GM18907 (cell line): ENCODE measurements at regions not wholly inside any gene's neighbourhood (a gene's known extent, or its start where the extent isn't known, plus 50 kb on each side); places are given as distances from the start of the nearest gene placed in this dataset.

Experiments used
- ATAC-seq: cut with Tn5 transposase; IDR thresholded peaks from one replicate; pipeline ENCODE4 v1.9.1; 2021; ENCODE audit warnings: mild to moderate bottlenecking, moderate library complexity; ENCODE audit not compliant: unreplicated experiment

- no peak for ATAC-seq
Measured at GRCh38 chr20:24761220-24762065, 187.6 kb upstream of the CST7 start.

GRCh38 chr20:24762371-24762770 lies 186.7 kb upstream of the CST7 start:
- no peak for ATAC-seq

- no peak for ATAC-seq
Measured at GRCh38 chr20:24762791-24763350, 186.2 kb upstream of the CST7 start.

GRCh38 chr20:24763386-24764026 lies 185.6 kb upstream of the CST7 start:
- ATAC-seq: no peak

GRCh38 chr20:24764027-24764793 lies 184.9 kb upstream of the CST7 start:
- no peak for ATAC-seq

GRCh38 chr20:24764794-24765202 lies 184.3 kb upstream of the CST7 start:
- ATAC-seq: no peak

- ATAC-seq: no peak
Measured at GRCh38 chr20:24765316-24766142, 183.5 kb upstream of the CST7 start.

GRCh38 chr20:24766143-24766527 lies 182.9 kb upstream of the CST7 start:
- ATAC-seq: no peak

- no peak for ATAC-seq
Measured at GRCh38 chr20:24766826-24767622, 182.0 kb upstream of the CST7 start.

- ATAC-seq: no peak
Measured at GRCh38 chr20:24767623-24768100, 181.4 kb upstream of the CST7 start.

- ATAC-seq: no peak
Measured at GRCh38 chr20:24768201-24768636, 180.8 kb upstream of the CST7 start.

- ATAC-seq: no peak
Measured at GRCh38 chr20:24768713-24769601, 180.1 kb upstream of the CST7 start.

GRCh38 chr20:24769878-24770627 lies 179.0 kb upstream of the CST7 start:
- no peak for ATAC-seq

- ATAC-seq: no peak
Measured at GRCh38 chr20:24770628-24771541, 178.2 kb upstream of the CST7 start.

- ATAC-seq: no peak
Measured at GRCh38 chr20:24771542-24772061, 177.5 kb upstream of the CST7 start.

GRCh38 chr20:24772667-24773066 lies 176.4 kb upstream of the CST7 start:
- ATAC-seq: no peak
